ENCODE measurements at regions not wholly inside any gene's neighbourhood (a gene's known extent, or its start where the extent isn't known, plus 50 kb on each side); places are given as distances from the start of the nearest gene placed in this dataset.
A peak's percentile ranks its signal among the peaks of the same experiment; 100 is the strongest.
"Not testable (repeated sequence)": the region's sequence is repeated elsewhere in the genome, so short reads cannot be mapped to it uniquely, and the experiment has no call there.

GRCh38 chr3:152589644-152590043, 245.3 kb upstream of the P2RY1 start:
- intact Hi-C loops (cut with DNase I), result no loop called here
- no peaks in the 10 kb centered on the region for H3K4me1 ChIP-seq
- no peak for DNase-seq (ENCODE audit: low spot score in 2 of 2)
- H3K27me3 ChIP-seq, result no peaks in the 10 kb centered on the region
- H3K4me3 ChIP-seq, result no peak overlapping the region
- TF ChIP-seq CTCF (IDR thresholded peaks at IDR 0.05), result no peak
- no peaks in the 10 kb centered on the region for H3K36me3 ChIP-seq
- no peak overlapping the region for H3K27ac ChIP-seq
- H3K9me3 ChIP-seq, result no peaks in the 10 kb centered on the region

- no peak for DNase-seq (ENCODE audit: low spot score in 2 of 2)
- no peak overlapping the region for H3K27ac ChIP-seq
- TF ChIP-seq CTCF (IDR thresholded peaks at IDR 0.05), result no peak
- intact Hi-C loops (cut with DNase I), result no loop called here
- no peak overlapping the region for H3K4me3 ChIP-seq
- H3K36me3 ChIP-seq, result no peaks in the 10 kb centered on the region
- no peaks in the 10 kb centered on the region for H3K9me3 ChIP-seq
- H3K4me1 ChIP-seq, result peaks cover 0 to under 1% of the 10 kb centered on the region in 2 donors
- H3K27me3 ChIP-seq, result no peaks in the 10 kb centered on the region
Measured at GRCh38 chr3:152591515-152591914, 243.4 kb upstream of the P2RY1 start.

- TF ChIP-seq CTCF (IDR thresholded peaks at IDR 0.05), result no peak
- peak overlapping the region in 1 of 2 donors; percentile 16 for H3K27ac ChIP-seq
- no peak overlapping the region for H3K4me3 ChIP-seq
- DNase-seq (ENCODE audit: low spot score in 2 of 2), result no peak
- H3K9me3 ChIP-seq, result no peaks in the 10 kb centered on the region
- H3K36me3 ChIP-seq, result no peaks in the 10 kb centered on the region
- intact Hi-C loops (cut with DNase I), result no loop called here
- H3K27me3 ChIP-seq, result no peaks in the 10 kb centered on the region
- H3K4me1 ChIP-seq, result peaks cover 0 to 4% of the 10 kb centered on the region in 2 donors
Measured at GRCh38 chr3:152593242-152593641, 241.7 kb upstream of the P2RY1 start.

- no peaks in the 10 kb centered on the region for H3K36me3 ChIP-seq
- peaks cover 0 to 4% of the 10 kb centered on the region in 2 donors for H3K4me1 ChIP-seq
- H3K27ac ChIP-seq, result peak overlapping the region; percentile 64 to 70
- H3K4me3 ChIP-seq, result peak overlapping the region in 1 of 2 donors; percentile 51
- H3K27me3 ChIP-seq, result no peaks in the 10 kb centered on the region
- intact Hi-C loops (cut with DNase I), result no loop called here
- no peaks in the 10 kb centered on the region for H3K9me3 ChIP-seq
- no peak for DNase-seq (ENCODE audit: low spot score in 2 of 2)
- no peak for TF ChIP-seq CTCF (IDR thresholded peaks at IDR 0.05)
Measured at GRCh38 chr3:152595975-152596821, 238.7 kb upstream of the P2RY1 start.

GRCh38 chr3:152596832-152597231, 238.1 kb upstream of the P2RY1 start:
- H3K9me3 ChIP-seq; H3K4me1 ChIP-seq; H3K27me3 ChIP-seq; DNase-seq (ENCODE audit: low spot score in 2 of 2); intact Hi-C loops (cut with DNase I); H3K36me3 ChIP-seq: not testable (repeated sequence)
- Histone ChIP-seq H3K27ac (peak overlapping the region; percentile 64 to 70), H3K4me3 (peak overlapping the region in 1 of 2 donors; percentile 51)

GRCh38 chr3:152606146-152606545, 228.8 kb upstream of the P2RY1 start:
- no peaks in the 10 kb centered on the region for H3K27me3 ChIP-seq
- H3K4me3 ChIP-seq, result no peak overlapping the region
- no peaks in the 10 kb centered on the region for H3K9me3 ChIP-seq
- intact Hi-C loops (cut with DNase I), result no loop called here
- H3K4me1 ChIP-seq, result no peaks in the 10 kb centered on the region
- no peak for DNase-seq (ENCODE audit: low spot score in 2 of 2)
- H3K36me3 ChIP-seq, result no peaks in the 10 kb centered on the region
- no peak overlapping the region for H3K27ac ChIP-seq
- no peak for TF ChIP-seq CTCF (IDR thresholded peaks at IDR 0.05)
